Stimulated activated CD4-positive, alpha-beta T cell treated with anti-CD3 and anti-CD28 coated beads, Interleukin-4, amount 100 ng/mL, for 4 hours (primary cell): ENCODE measurements at regions not wholly inside any gene's neighbourhood (a gene's known extent, or its start where the extent isn't known, plus 50 kb on each side); places are given as distances from the start of the nearest gene placed in this dataset.
"Not testable (repeated sequence)": the region's sequence is repeated elsewhere in the genome, so short reads cannot be mapped to it uniquely, and the experiment has no call there.

Source experiments
- DNase-seq, 2 experiments: peaks; one replicate each; pipeline ENCODE4 v3.0.0-alpha.2; 2020

- DNase-seq: not testable (repeated sequence)
Measured at GRCh38 chr4:11811521-11811920, 382.8 kb upstream of the HS3ST1 start.

GRCh38 chr4:11805842-11806241 is 377.1 kb upstream of the HS3ST1 start:
- DNase-seq: no peak

GRCh38 chr4:11801466-11802446 is 373.1 kb upstream of the HS3ST1 start:
- DNase-seq: no peak

- no peak for DNase-seq
Measured at GRCh38 chr4:11799196-11799595, 370.5 kb upstream of the HS3ST1 start.

GRCh38 chr4:11791797-11792196 is 363.1 kb upstream of the HS3ST1 start:
- DNase-seq: no peak

- no peak for DNase-seq
Measured at GRCh38 chr4:11790230-11790629, 361.5 kb upstream of the HS3ST1 start.

GRCh38 chr4:11783588-11783987 is 354.9 kb upstream of the HS3ST1 start:
- no peak for DNase-seq

GRCh38 chr4:11782859-11783258 is 354.2 kb upstream of the HS3ST1 start:
- DNase-seq: no peak

GRCh38 chr4:11777447-11777846 is 348.8 kb upstream of the HS3ST1 start:
- no peak for DNase-seq

GRCh38 chr4:11774346-11774745 is 345.7 kb upstream of the HS3ST1 start:
- DNase-seq: no peak

- no peak for DNase-seq
Measured at GRCh38 chr4:11773798-11774197, 345.1 kb upstream of the HS3ST1 start.

GRCh38 chr4:11769434-11769833 is 340.7 kb upstream of the HS3ST1 start:
- no peak for DNase-seq

GRCh38 chr4:11768251-11768972 is 339.7 kb upstream of the HS3ST1 start:
- no peak for DNase-seq

- no peak for DNase-seq
Measured at GRCh38 chr4:11765849-11766453, 337.3 kb upstream of the HS3ST1 start.

- DNase-seq: no peak
Measured at GRCh38 chr4:11748164-11748872, 319.6 kb upstream of the HS3ST1 start.

- DNase-seq: no peak
Measured at GRCh38 chr4:11746734-11747133, 318.0 kb upstream of the HS3ST1 start.

- DNase-seq: no peak
Measured at GRCh38 chr4:11743976-11744375, 315.3 kb upstream of the HS3ST1 start.

GRCh38 chr4:11743236-11743635 is 314.5 kb upstream of the HS3ST1 start:
- DNase-seq: no peak

- no peak for DNase-seq
Measured at GRCh38 chr4:11741190-11741652, 312.5 kb upstream of the HS3ST1 start.

GRCh38 chr4:11739992-11740391 is 311.3 kb upstream of the HS3ST1 start:
- DNase-seq: no peak

GRCh38 chr4:11736978-11737377 is 308.3 kb upstream of the HS3ST1 start:
- DNase-seq: no peak

- no peak for DNase-seq
Measured at GRCh38 chr4:11735651-11736050, 307.0 kb upstream of the HS3ST1 start.

GRCh38 chr4:11732155-11732554 is 303.5 kb upstream of the HS3ST1 start:
- DNase-seq: no peak
